ENCODE measurements at regions not wholly inside any gene's neighbourhood (a gene's known extent, or its start where the extent isn't known, plus 50 kb on each side); places are given as distances from the start of the nearest gene placed in this dataset.

GRCh38 chrX:25204182-25204581, 188.4 kb upstream of the ARX start:
- H3K9me3 Mint-ChIP-seq: peaks cover 2% of the 10 kb centered on the region
- no peak overlapping the region for H3K27ac Mint-ChIP-seq (ENCODE audit: unreplicated experiment)
- TF ChIP-seq, protein P1, sequence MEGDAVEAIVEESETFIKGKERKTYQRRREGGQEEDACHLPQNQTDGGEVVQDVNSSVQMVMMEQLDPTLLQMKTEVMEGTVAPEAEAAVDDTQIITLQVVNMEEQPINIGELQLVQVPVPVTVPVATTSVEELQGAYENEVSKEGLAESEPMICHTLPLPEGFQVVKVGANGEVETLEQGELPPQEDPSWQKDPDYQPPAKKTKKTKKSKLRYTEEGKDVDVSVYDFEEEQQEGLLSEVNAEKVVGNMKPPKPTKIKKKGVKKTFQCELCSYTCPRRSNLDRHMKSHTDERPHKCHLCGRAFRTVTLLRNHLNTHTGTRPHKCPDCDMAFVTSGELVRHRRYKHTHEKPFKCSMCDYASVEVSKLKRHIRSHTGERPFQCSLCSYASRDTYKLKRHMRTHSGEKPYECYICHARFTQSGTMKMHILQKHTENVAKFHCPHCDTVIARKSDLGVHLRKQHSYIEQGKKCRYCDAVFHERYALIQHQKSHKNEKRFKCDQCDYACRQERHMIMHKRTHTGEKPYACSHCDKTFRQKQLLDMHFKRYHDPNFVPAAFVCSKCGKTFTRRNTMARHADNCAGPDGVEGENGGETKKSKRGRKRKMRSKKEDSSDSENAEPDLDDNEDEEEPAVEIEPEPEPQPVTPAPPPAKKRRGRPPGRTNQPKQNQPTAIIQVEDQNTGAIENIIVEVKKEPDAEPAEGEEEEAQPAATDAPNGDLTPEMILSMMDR (conservative IDR thresholded peaks at IDR 0.05): no peak
- no peak overlapping the region for H3K4me3 Mint-ChIP-seq
- H3K4me1 Mint-ChIP-seq: no peaks in the 10 kb centered on the region
- no peak for DNase-seq (ENCODE audit: low read depth, low spot score)
- no peaks in the 10 kb centered on the region for H3K36me3 Mint-ChIP-seq (ENCODE audit: low read depth)
- H3K27me3 Mint-ChIP-seq (ENCODE audit: low read depth): peaks cover 3% of the 10 kb centered on the region

- Mint-ChIP-seq H3K9me3 (peaks cover 3% of the 10 kb centered on the region), H3K4me3 (no peak overlapping the region), H3K36me3 (ENCODE audit: low read depth) (no peaks in the 10 kb centered on the region), H3K27me3 (ENCODE audit: low read depth) (peaks cover 5% of the 10 kb centered on the region), H3K27ac (ENCODE audit: unreplicated experiment) (no peak overlapping the region), H3K4me1 (no peaks in the 10 kb centered on the region)
- no peak for DNase-seq (ENCODE audit: low read depth, low spot score)
- TF ChIP-seq, protein P1 (conservative IDR thresholded peaks at IDR 0.05): no peak
These were observed 187.1 kb upstream of the ARX start for GRCh38 chrX:25202827-25203226.

GRCh38 chrX:25198891-25199290, 183.1 kb upstream of the ARX start:
- TF ChIP-seq, protein P1 (conservative IDR thresholded peaks at IDR 0.05): no peak
- Mint-ChIP-seq H3K4me3 (no peak overlapping the region), H3K9me3 (peaks cover 8% of the 10 kb centered on the region), H3K27ac (ENCODE audit: unreplicated experiment) (no peak overlapping the region), H3K36me3 (ENCODE audit: low read depth) (no peaks in the 10 kb centered on the region), H3K27me3 (ENCODE audit: low read depth) (peaks cover 5% of the 10 kb centered on the region), H3K4me1 (no peaks in the 10 kb centered on the region)
- no peak for DNase-seq (ENCODE audit: low read depth, low spot score)

DNA sequence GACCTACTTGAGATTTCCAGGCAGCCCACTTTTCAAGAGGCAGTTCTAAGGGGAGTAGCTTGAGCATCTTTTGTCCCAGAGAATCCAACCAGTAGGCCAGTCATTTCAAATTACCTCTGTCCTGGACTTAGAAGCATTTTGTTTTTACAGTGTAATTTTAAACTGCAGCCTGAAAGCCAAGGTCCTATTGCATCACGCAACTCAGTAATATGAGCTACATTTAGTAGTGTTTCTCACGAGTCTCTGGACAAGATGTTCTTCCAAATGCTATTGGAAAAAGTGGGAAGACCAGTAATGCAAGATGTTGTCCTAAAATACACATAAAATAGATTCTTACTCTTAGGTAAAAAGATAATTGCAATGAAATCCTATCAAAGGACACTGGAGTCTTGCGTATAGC, 182.5 kb upstream of the ARX start:
- TF ChIP-seq, protein P1 (conservative IDR thresholded peaks at IDR 0.05): no peak
- no peaks in the 10 kb centered on the region for H3K36me3 Mint-ChIP-seq (ENCODE audit: low read depth)
- peaks cover 5% of the 10 kb centered on the region for H3K27me3 Mint-ChIP-seq (ENCODE audit: low read depth)
- H3K27ac Mint-ChIP-seq (ENCODE audit: unreplicated experiment): no peak overlapping the region
- no peaks in the 10 kb centered on the region for H3K4me1 Mint-ChIP-seq
- DNase-seq (ENCODE audit: low read depth, low spot score): no peak
- H3K9me3 Mint-ChIP-seq: peaks cover 8% of the 10 kb centered on the region
- H3K4me3 Mint-ChIP-seq: no peak overlapping the region

GRCh38 chrX:25196221-25196620, 180.5 kb upstream of the ARX start:
- Mint-ChIP-seq H3K27me3 (ENCODE audit: low read depth) (peaks cover 9% of the 10 kb centered on the region), H3K27ac (ENCODE audit: unreplicated experiment) (no peak overlapping the region), H3K9me3 (peaks cover 8% of the 10 kb centered on the region), H3K36me3 (ENCODE audit: low read depth) (no peaks in the 10 kb centered on the region), H3K4me3 (no peak overlapping the region), H3K4me1 (no peaks in the 10 kb centered on the region)
- TF ChIP-seq, protein P1 (conservative IDR thresholded peaks at IDR 0.05): no peak
- no peak for DNase-seq (ENCODE audit: low read depth, low spot score)

DNA sequence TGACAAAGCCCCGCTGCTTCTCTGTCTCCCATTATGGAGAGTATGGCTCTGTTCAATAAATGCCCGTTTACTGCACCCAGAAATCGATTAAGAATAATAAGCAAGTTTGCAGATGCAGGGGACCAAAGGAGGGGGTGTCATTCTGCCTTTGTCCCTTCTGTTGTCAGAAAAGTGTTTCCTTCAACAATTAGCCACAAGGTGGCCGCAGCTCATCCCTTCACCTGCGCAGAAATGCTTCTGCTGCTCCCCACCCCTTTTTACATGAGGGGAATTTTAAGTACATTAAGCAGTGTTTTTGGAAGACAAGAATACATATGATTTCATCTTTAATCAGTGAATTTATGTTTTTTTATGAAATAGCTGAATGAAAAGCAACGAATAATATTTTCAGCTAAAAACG, 175.6 kb upstream of the ARX start:
- Mint-ChIP-seq H3K27ac (ENCODE audit: unreplicated experiment) (no peak overlapping the region), H3K4me1 (no peaks in the 10 kb centered on the region), H3K27me3 (ENCODE audit: low read depth) (peaks cover 20% of the 10 kb centered on the region), H3K4me3 (no peak overlapping the region), H3K9me3 (peaks cover 7% of the 10 kb centered on the region), H3K36me3 (ENCODE audit: low read depth) (no peaks in the 10 kb centered on the region)
- TF ChIP-seq, protein P1 (conservative IDR thresholded peaks at IDR 0.05): peak; percentile 43
- DNase-seq (ENCODE audit: low read depth, low spot score): no peak

All from neural crest cell (in vitro differentiated cells).